ENCODE measurements at regions not wholly inside any gene's neighbourhood (a gene's known extent, or its start where the extent isn't known, plus 50 kb on each side); places are given as distances from the start of the nearest gene placed in this dataset.
"Not testable (repeated sequence)": the region's sequence is repeated elsewhere in the genome, so short reads cannot be mapped to it uniquely, and the experiment has no call there.

GRCh38 chr21:28877318-28877884 is 115.3 kb downstream of the LTN1 start:
- in situ Hi-C loops (cut with HindIII; ENCODE audit: low sequenced_read_pairs): no loop called here

- in situ Hi-C loops (cut with HindIII; ENCODE audit: low sequenced_read_pairs): no loop called here
These were observed 117.6 kb downstream of the LTN1 start for GRCh38 chr21:28875078-28875477.

- in situ Hi-C loops (cut with HindIII; ENCODE audit: low sequenced_read_pairs): no loop called here
These were observed 120.5 kb downstream of the LTN1 start for GRCh38 chr21:28872218-28872617.

- in situ Hi-C loops (cut with HindIII; ENCODE audit: low sequenced_read_pairs): no loop called here
These were observed 121.2 kb downstream of the LTN1 start for GRCh38 chr21:28871388-28872010.

GRCh38 chr21:28867401-28867800 is 125.3 kb downstream of the LTN1 start:
- in situ Hi-C loops (cut with HindIII; ENCODE audit: low sequenced_read_pairs): no loop called here

- in situ Hi-C loops (cut with HindIII; ENCODE audit: low sequenced_read_pairs): no loop called here
These were observed 127.0 kb downstream of the LTN1 start for GRCh38 chr21:28865488-28866186.

- in situ Hi-C loops (cut with HindIII; ENCODE audit: low sequenced_read_pairs): no loop called here
These were observed 134.3 kb downstream of the LTN1 start for GRCh38 chr21:28858424-28858823.

GRCh38 chr21:28857752-28858151 is 134.9 kb downstream of the LTN1 start:
- in situ Hi-C loops (cut with HindIII; ENCODE audit: low sequenced_read_pairs): no loop called here

- in situ Hi-C loops (cut with HindIII; ENCODE audit: low sequenced_read_pairs): no loop called here
These were observed 136.0 kb downstream of the LTN1 start for GRCh38 chr21:28856588-28857250.

- in situ Hi-C loops (cut with HindIII; ENCODE audit: low sequenced_read_pairs): no loop called here
These were observed 140.0 kb downstream of the LTN1 start for GRCh38 chr21:28852706-28853105.

- in situ Hi-C loops (cut with HindIII; ENCODE audit: low sequenced_read_pairs): no loop called here
These were observed 141.0 kb downstream of the LTN1 start for GRCh38 chr21:28851645-28852044.

GRCh38 chr21:28839237-28839636 is 153.4 kb downstream of the LTN1 start:
- in situ Hi-C loops (cut with HindIII; ENCODE audit: low sequenced_read_pairs): not testable (repeated sequence)

GRCh38 chr21:28837426-28837825 is 155.3 kb downstream of the LTN1 start:
- in situ Hi-C loops (cut with HindIII; ENCODE audit: low sequenced_read_pairs): not testable (repeated sequence)

GRCh38 chr21:28836588-28836987 is 156.1 kb downstream of the LTN1 start:
- in situ Hi-C loops (cut with HindIII; ENCODE audit: low sequenced_read_pairs): not testable (repeated sequence)

- in situ Hi-C loops (cut with HindIII; ENCODE audit: low sequenced_read_pairs): no loop called here
These were observed 158.1 kb downstream of the LTN1 start for GRCh38 chr21:28834335-28835238.

- in situ Hi-C loops (cut with HindIII; ENCODE audit: low sequenced_read_pairs): no loop called here
These were observed 159.1 kb downstream of the LTN1 start for GRCh38 chr21:28833609-28834008.

GRCh38 chr21:28833182-28833581 is 159.5 kb downstream of the LTN1 start:
- in situ Hi-C loops (cut with HindIII; ENCODE audit: low sequenced_read_pairs): no loop called here

- in situ Hi-C loops (cut with HindIII; ENCODE audit: low sequenced_read_pairs): no loop called here
These were observed 160.0 kb downstream of the LTN1 start for GRCh38 chr21:28832715-28833061.

GRCh38 chr21:28832013-28832714 is 160.5 kb downstream of the LTN1 start:
- in situ Hi-C loops (cut with HindIII; ENCODE audit: low sequenced_read_pairs): no loop called here

GRCh38 chr21:28828981-28829380 is 163.7 kb downstream of the LTN1 start:
- in situ Hi-C loops (cut with HindIII; ENCODE audit: low sequenced_read_pairs): no loop called here

Data from DLD1 (cell line).